Activated CD4-positive, alpha-beta T cell treated with anti-CD3 and anti-CD28 coated beads, Interleukin-2, amount 10 ng/mL, durations not matched to agents 24 days and 14 days (primary cell): ENCODE measurements at regions not wholly inside any gene's neighbourhood (a gene's known extent, or its start where the extent isn't known, plus 50 kb on each side); places are given as distances from the start of the nearest gene placed in this dataset.
A peak's percentile ranks its signal among the peaks of the same experiment; 100 is the strongest.

Experiments used
- DNase-seq: peaks from one replicate; pipeline ENCODE4 v3.0.0; 2022
- H3K27ac Mint-ChIP-seq: one replicate; pipeline ENCODE4 v1.8.0; 2022; ENCODE audit warnings: mild to moderate bottlenecking, mixed read lengths
- H3K27me3 Mint-ChIP-seq: one replicate; pipeline ENCODE4 v1.8.0; 2022; ENCODE audit warnings: mixed read lengths
- H3K36me3 Mint-ChIP-seq: one replicate; pipeline ENCODE4 v1.8.0; 2022; ENCODE audit warnings: low read depth, mild to moderate bottlenecking, mixed read lengths
- H3K4me1 Mint-ChIP-seq: one replicate; pipeline ENCODE4 v1.8.0; 2021; ENCODE audit warnings: mixed read lengths
- H3K4me3 Mint-ChIP-seq: one replicate; pipeline ENCODE4 v1.8.0; 2022; ENCODE audit warnings: mild to moderate bottlenecking, moderate library complexity, mixed read lengths
- H3K9me3 Mint-ChIP-seq: one replicate; pipeline ENCODE4 v1.8.0; 2021; ENCODE audit warnings: mixed read lengths
- intact Hi-C: fragments of 100-400 bp; cut with micrococcal nuclease; formaldehyde crosslinking; loops from one replicate; pipeline ENCODE4 v1.15.1; 2023

DNA sequence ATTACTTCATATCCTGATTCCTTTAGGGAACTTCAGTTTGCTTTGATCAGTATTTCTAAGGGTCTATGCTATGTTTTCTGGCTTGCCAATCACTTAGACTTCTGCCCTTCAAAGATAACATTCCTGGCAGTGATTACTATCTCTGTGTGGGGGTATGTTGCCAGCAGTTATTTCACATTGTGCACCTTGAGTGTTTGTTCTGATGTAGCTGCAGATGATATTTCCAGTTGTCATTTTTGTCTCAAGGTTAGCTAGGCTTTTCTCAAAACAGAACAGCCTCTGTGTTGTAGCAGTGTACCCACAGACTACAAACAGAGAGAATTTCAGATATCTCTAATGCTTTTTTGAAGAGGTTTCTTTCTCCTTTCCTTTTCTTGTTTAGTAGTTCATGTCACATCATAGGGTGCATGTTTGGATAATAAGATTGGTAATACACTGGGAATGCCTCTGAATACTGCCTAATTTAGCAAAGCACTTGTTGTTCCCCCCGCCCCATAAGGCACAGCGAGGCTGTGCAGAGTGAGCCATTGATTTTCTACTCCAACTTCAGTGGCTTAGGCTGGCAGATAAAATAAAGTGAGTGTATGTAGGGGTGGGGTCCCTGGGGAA lies 134.7 kb upstream of the AGR3 start:
- Mint-ChIP-seq H3K27ac (no peak overlapping the region), H3K4me3 (no peak overlapping the region)
- intact Hi-C loops, result no loop called here

DNA sequence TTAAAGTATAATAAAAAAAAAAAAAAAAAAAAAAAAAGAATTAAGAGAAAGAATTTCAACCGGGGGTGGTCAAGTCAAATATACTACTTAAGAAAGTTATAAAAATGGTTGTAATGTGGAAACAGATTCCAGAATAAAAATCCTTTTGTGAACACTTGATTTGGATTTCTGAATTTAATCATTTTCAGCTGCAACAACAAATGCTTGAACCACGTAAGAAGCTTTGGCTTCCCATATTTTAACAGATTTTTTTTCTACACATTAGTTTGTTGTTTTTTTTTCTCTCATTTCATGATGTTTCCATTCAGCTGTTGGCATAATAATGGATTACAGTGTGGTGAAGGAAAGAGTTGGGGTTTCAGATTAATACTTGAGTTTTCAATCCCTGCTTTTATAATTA lies 137.3 kb upstream of the AGR3 start:
- Mint-ChIP-seq H3K4me3 (no peak overlapping the region), H3K27ac (no peak overlapping the region), H3K9me3 (peaks cover 8% of the 10 kb centered on the region), H3K27me3 (peaks cover 9% of the 10 kb centered on the region), H3K36me3 (no peaks in the 10 kb centered on the region), H3K4me1 (peaks cover 11% of the 10 kb centered on the region)
- intact Hi-C loops, result no loop called here
- no peak for DNase-seq

More for the DNA sequence above, 134.7 kb upstream of the AGR3 start:
- H3K27me3 Mint-ChIP-seq, result peaks cover 5% of the 10 kb centered on the region
- no peaks in the 10 kb centered on the region for H3K9me3 Mint-ChIP-seq
- H3K36me3 Mint-ChIP-seq, result no peaks in the 10 kb centered on the region
- peaks cover 4% of the 10 kb centered on the region for H3K4me1 Mint-ChIP-seq
- no peak for DNase-seq

DNA sequence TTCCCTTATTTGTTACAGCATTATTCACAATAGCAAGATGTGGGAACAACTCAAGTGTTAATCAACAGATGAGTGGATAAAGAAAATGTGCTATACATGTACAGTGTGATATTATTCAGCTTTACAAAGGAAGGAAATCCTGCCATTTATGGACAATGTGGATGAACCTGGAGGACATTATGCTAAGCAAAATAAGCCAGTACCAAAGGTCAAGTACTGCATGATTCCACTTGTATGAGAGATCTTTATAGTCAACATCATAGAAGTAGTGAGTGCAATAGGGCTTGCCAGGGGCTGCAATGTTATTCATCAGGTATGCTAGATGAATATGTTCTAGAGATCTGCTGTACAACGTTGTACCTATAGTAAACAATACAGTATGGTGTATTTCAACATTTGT lies 138.5 kb upstream of the AGR3 start:
- Mint-ChIP-seq H3K4me3 (no peak overlapping the region), H3K27ac (no peak overlapping the region), H3K4me1 (peaks cover 11% of the 10 kb centered on the region), H3K9me3 (peaks cover 8% of the 10 kb centered on the region), H3K27me3 (peaks cover 12% of the 10 kb centered on the region), H3K36me3 (no peaks in the 10 kb centered on the region)
- intact Hi-C loops, result no loop called here
- DNase-seq, result no peak

DNA sequence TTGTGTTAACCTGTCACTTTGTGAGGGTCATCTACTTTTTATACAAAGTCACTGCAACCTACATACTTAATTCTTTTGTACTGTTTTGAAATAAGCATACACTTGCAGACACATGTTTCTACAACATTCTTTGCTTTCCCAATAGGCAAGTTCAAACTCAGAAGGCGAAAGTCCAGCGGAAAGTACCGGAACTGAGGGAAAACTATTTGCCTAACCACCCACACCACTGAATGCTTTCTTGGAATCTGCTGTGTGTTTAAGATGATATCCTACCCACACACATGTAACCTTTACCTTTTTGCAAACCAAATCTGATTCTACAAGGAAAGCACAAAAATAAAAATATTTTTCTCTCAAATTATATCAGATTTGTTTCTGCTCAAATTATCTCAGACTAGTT lies 139.4 kb upstream of the AGR3 start:
- intact Hi-C loops, result no loop called here
- H3K27ac Mint-ChIP-seq, result no peak overlapping the region

DNA sequence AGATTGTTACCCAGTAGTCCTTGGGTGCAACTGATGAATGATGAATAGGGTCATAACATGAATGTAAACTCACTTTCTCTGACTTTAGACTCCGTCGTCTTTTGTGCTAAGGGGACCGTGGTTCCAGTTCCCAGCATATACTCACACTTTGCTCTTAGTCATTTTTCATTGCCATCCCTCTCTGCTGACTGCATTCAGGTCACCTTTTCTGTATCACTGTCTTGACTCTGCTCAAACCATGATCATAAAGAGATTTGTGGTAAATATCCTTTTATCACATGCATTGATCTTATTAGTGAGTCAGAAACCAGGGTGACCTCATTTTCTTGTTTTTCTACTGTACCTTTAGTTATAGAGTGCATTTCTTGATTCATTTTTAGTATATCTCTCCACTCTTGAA lies 141.1 kb upstream of the AGR3 start:
- peaks cover 15% of the 10 kb centered on the region for H3K9me3 Mint-ChIP-seq
- H3K27ac Mint-ChIP-seq, result no peak overlapping the region
- no peak for DNase-seq
- H3K4me1 Mint-ChIP-seq, result peaks cover 12% of the 10 kb centered on the region
- no peaks in the 10 kb centered on the region for H3K36me3 Mint-ChIP-seq
- intact Hi-C loops, result no loop called here
- peaks cover 16% of the 10 kb centered on the region for H3K27me3 Mint-ChIP-seq
- no peak overlapping the region for H3K4me3 Mint-ChIP-seq

More for the DNA sequence above, 139.4 kb upstream of the AGR3 start:
- DNase-seq, result no peak
- Mint-ChIP-seq H3K4me3 (no peak overlapping the region), H3K4me1 (peaks cover 11% of the 10 kb centered on the region), H3K9me3 (peaks cover 8% of the 10 kb centered on the region), H3K27me3 (peaks cover 12% of the 10 kb centered on the region), H3K36me3 (no peaks in the 10 kb centered on the region)

DNA sequence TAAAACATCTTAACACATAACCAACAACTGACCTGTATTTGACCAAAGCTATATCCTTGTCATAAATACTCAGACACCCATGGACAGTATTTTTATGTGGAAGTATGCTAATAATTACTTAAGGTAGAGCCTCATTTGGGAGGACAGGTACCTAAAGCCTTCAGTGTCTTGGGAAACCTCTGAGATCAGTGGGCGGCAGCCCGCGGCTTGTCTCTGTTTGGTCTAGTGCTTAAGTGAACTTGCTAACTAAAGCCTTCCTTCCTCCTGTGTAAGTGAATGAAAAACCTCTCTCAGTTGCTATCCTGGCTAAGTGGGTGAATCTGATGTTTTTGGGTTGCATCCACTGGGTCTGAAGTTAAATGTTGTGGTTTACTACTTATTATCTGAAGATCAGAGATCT lies 144.5 kb upstream of the AGR3 start:
- Mint-ChIP-seq H3K4me1 (peaks cover 21% of the 10 kb centered on the region), H3K27ac (no peak overlapping the region), H3K27me3 (peaks cover 14% of the 10 kb centered on the region), H3K9me3 (peaks cover 18% of the 10 kb centered on the region), H3K36me3 (no peaks in the 10 kb centered on the region), H3K4me3 (no peak overlapping the region)
- intact Hi-C loops, result no loop called here
- DNase-seq, result no peak

DNA sequence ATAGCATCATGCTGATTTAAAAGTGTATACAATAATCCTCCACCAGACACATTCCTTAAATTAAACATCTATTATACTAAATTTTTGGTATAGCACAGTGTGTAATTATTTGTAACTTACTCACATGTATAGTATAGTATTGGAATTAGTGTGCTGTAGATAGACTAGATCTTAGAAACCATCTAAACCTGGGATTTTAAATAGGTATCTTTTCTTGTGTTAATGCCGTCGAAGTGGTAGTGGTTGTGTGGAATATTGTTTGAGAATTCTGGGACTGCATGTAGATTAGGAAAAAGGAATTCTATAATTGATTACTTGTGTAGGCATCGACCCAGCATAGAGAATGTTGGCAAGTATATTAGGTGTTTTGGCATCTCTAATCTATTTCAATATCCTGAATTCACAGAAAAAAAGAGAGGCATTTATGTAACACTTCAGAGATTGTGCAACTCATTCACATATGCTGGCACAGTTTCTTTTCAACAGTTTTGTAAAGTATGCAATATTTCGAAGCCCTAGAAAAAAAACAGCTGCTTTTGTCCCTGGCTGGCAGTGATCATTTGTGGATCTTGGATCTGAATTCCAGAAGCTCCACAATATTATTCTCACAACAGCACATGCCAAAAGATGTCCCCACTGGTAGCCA lies 145.5 kb upstream of the AGR3 start:
- intact Hi-C loops, result no loop called here

DNA sequence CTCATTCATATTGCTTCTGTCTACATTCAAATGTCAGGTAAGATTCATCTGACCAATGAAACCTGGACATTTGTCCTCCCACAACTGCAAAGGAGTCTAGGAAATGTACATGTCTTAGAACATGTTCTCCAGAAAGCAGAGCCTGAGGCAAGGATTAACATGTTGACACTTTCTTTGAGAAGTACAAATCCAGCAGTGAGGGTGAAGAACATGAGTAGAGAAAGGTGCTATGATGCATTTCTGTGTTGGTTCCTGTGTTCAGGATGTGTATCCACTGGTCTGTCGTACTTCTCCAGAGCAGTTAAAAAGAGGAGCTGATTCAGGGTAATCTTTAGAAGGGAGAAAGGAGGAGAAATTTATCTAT lies 146.0 kb upstream of the AGR3 start:
- intact Hi-C loops, result no loop called here
- Mint-ChIP-seq H3K4me3 (no peak overlapping the region), H3K4me1 (peaks cover 23% of the 10 kb centered on the region), H3K36me3 (no peaks in the 10 kb centered on the region), H3K9me3 (peaks cover 14% of the 10 kb centered on the region), H3K27ac (no peak overlapping the region), H3K27me3 (peaks cover 10% of the 10 kb centered on the region)
- no peak for DNase-seq

More for the DNA sequence above, 145.5 kb upstream of the AGR3 start:
- DNase-seq, result no peak
- no peaks in the 10 kb centered on the region for H3K36me3 Mint-ChIP-seq
- H3K4me1 Mint-ChIP-seq, result peaks cover 28% of the 10 kb centered on the region
- H3K27ac Mint-ChIP-seq, result no peak overlapping the region
- peaks cover 18% of the 10 kb centered on the region for H3K9me3 Mint-ChIP-seq
- no peak overlapping the region for H3K4me3 Mint-ChIP-seq
- peaks cover 14% of the 10 kb centered on the region for H3K27me3 Mint-ChIP-seq

DNA sequence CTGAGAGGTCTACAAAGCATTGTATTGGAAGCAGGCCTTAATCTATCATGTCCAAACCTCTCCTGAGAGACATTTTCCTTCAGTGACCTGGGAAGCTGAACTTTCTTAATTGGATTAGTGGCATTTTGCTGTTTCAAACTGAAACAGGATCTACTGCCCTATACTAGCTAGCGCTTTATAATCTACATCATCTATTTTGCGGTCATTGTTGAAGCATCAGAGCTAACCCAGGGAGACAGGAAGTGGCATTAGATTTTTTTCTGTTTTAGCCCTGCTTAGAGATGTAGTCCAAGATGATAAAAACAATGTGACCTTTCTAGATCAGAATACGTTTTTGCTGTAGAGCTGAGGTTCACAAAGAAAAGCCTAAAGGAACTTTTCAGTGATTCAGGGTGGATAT lies 147.4 kb upstream of the AGR3 start:
- Mint-ChIP-seq H3K9me3 (peaks cover 10% of the 10 kb centered on the region), H3K4me1 (peaks cover 17% of the 10 kb centered on the region), H3K36me3 (no peaks in the 10 kb centered on the region), H3K27me3 (peaks cover 7% of the 10 kb centered on the region), H3K4me3 (no peak overlapping the region), H3K27ac (no peak overlapping the region)
- DNase-seq, result no peak
- intact Hi-C loops, result no loop called here

DNA sequence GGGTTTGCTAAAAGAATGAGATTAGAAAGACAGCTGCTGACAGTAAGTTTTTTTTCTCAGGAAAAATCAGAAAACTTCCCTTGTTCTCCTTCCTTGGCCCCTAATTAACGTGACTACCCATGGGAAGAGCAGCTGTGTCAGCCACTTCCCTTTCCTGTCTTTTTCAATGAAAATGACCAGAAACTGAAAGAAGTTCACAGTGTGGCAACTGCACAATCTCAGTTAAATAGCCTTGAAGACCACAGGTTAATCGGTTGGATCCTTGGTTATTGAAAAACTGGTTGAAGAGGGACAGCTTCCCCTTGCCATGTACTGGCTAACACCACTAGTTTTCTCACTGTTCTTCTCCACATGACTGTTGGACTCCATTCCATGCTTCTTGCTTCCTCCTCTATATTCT lies 148.8 kb upstream of the AGR3 start:
- Mint-ChIP-seq H3K4me1 (peaks cover 17% of the 10 kb centered on the region), H3K9me3 (peaks cover 10% of the 10 kb centered on the region), H3K27ac (no peak overlapping the region), H3K4me3 (peak overlapping the region; percentile 15), H3K36me3 (no peaks in the 10 kb centered on the region), H3K27me3 (peaks cover 4% of the 10 kb centered on the region)
- DNase-seq, result no peak
- intact Hi-C loops, result no loop called here

DNA sequence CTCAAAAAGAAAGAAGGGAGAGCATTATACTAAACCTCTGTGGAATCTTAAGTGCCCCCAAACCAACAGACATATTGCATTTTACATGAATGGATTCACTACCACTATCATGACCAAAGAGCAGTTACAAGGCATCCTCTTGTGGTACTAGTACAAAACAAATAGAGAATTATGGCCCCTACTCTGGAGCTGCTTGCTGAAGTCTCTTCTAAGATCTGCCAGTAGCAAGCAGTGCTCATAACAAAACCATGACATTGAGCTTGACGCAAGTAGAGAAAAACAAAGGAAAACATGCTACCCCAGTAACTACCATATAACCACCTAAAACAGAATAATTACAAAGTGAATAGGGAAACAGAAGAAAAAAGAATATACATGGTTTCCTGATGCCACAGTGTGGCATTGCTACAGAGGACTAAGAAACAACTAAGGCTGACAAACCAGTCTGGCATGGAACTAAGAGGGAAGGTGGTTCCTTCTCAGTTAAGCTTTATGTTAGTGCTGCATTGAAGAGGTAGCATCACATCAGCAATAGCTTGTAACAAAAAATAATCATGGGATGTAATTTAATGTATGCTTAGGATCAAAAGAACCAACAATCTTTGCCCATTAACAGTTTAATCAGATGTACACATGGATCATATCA lies 150.2 kb upstream of the AGR3 start:
- DNase-seq, result no peak
- Mint-ChIP-seq H3K4me1 (peaks cover 16% of the 10 kb centered on the region), H3K27ac (no peak overlapping the region), H3K9me3 (peaks cover 10% of the 10 kb centered on the region), H3K4me3 (no peak overlapping the region), H3K36me3 (no peaks in the 10 kb centered on the region), H3K27me3 (peaks cover under 1% of the 10 kb centered on the region)
- intact Hi-C loops, result no loop called here

DNA sequence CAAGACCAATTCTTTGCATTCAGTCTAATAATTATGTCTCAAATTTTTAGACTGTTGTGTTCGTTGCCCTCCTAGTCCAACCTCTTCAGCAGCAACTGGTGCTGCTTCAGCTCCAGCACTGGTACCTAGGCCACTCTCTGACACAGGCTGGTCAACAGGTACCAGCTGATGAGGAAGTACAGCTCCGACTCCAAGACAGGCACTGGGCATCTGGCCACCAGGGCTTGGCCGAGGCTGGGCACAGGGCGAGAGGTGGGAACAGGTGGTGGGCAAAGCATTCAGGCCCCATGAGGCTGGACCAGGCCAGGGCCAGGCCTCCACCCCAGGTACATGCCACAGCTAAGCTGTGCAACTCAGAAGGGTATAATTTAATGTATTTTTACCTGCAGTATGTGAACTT lies 151.5 kb upstream of the AGR3 start:
- no peaks in the 10 kb centered on the region for H3K36me3 Mint-ChIP-seq
- H3K4me3 Mint-ChIP-seq, result no peak overlapping the region
- no peak overlapping the region for H3K27ac Mint-ChIP-seq
- intact Hi-C loops, result no loop called here
- H3K4me1 Mint-ChIP-seq, result peaks cover 17% of the 10 kb centered on the region
- no peak for DNase-seq
- peaks cover 8% of the 10 kb centered on the region for H3K27me3 Mint-ChIP-seq
- H3K9me3 Mint-ChIP-seq, result peaks cover 3% of the 10 kb centered on the region

DNA sequence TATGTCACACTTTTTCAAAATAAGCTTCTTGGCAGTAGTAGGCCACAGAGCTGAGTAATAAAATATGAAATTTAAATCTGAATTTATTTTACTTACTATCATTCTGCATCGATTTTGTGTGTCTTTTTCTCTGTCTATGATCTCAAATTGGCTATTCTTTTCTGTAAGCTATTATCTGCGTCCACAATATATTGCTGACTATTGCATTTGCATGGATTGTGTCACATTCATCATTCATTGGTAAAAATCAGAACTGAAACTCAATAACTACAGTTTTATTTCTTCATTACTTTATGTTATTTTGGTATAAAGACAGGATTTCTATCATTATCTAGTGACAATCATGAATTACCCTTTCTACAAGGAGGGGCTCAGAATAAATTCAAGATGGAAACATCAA lies 154.8 kb upstream of the AGR3 start:
- Mint-ChIP-seq H3K4me3 (no peak overlapping the region), H3K27me3 (peaks cover 12% of the 10 kb centered on the region), H3K4me1 (peaks cover 13% of the 10 kb centered on the region), H3K27ac (no peak overlapping the region), H3K36me3 (no peaks in the 10 kb centered on the region), H3K9me3 (peaks cover 4% of the 10 kb centered on the region)
- intact Hi-C loops, result no loop called here
- DNase-seq, result no peak

DNA sequence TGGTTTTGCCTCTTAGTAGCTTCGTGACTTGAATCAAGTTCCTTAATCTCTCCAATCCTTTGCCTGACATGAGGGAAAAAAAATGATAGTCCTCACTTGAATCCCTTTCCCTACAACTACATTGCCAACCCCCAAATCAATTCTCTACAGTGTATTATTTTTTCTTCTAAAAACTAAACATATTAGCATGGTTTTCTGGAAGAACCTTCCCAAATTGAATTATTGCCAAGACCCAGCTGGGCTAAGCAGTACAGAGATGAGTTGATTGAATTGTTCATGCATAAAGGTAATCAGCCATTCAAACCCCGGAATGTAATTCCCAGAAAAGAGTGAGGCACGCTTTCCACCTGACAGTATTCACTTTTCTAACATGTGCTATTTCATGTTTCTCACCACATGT lies 155.6 kb upstream of the AGR3 start:
- Mint-ChIP-seq H3K27ac (no peak overlapping the region), H3K9me3 (peaks cover 4% of the 10 kb centered on the region), H3K27me3 (peaks cover 12% of the 10 kb centered on the region), H3K4me1 (peaks cover 8% of the 10 kb centered on the region), H3K4me3 (no peak overlapping the region), H3K36me3 (no peaks in the 10 kb centered on the region)
- DNase-seq, result no peak
- intact Hi-C loops, result no loop called here
